ENCODE measurements at regions not wholly inside any gene's neighbourhood (a gene's known extent, or its start where the extent isn't known, plus 50 kb on each side); places are given as distances from the start of the nearest gene placed in this dataset.
"Not testable (repeated sequence)": the region's sequence is repeated elsewhere in the genome, so short reads cannot be mapped to it uniquely, and the experiment has no call there.

- ChIA-PET POLR2A (no interaction called here), CTCF (no interaction called here)
Measured at GRCh38 chr11:33438301-33438700, 181.1 kb downstream of the HIPK3 start.

- ChIA-PET POLR2A (no interaction called here), CTCF (no interaction called here)
Measured at GRCh38 chr11:33437529-33437928, 180.3 kb downstream of the HIPK3 start.

DNA sequence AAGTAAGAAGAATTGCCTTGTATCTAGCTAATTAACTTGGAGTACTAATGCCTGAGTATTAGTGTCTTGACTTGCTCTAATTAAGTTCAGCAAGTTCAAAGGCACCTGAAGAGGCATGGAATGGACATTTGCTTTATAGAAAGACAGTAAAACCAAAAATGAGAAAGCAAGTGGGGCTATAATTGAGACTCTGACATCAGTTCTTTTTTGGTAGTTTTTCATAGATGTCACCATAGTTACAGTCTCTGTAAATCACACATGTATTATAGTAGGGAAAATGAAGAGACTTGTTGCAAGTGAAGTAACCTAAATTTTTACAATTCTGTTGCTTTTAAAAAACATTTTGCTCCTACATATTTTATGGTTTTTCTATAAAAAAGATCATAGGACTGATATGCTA lies 178.0 kb downstream of the HIPK3 start:
- CTCF ChIA-PET, result interaction anchor here (0.6 kb wide), 3 partner anchors 10 to 908 kb away, joined by 3 to 5 read pairs (median 3); no protein-coding TSS in a partner anchor
- POLR2A ChIA-PET, result no interaction called here

GRCh38 chr11:33434294-33434693 lies 177.1 kb downstream of the HIPK3 start:
- POLR2A ChIA-PET, result no interaction called here
- CTCF ChIA-PET, result no interaction called here

GRCh38 chr11:33428435-33428834 lies 171.3 kb downstream of the HIPK3 start:
- CTCF ChIA-PET, result not testable (repeated sequence)

GRCh38 chr11:33420959-33421566 lies 163.9 kb downstream of the HIPK3 start:
- ChIA-PET CTCF (no interaction called here), POLR2A (no interaction called here)

More at GRCh38 chr11:33428435-33428834, 171.3 kb downstream of the HIPK3 start:
- POLR2A ChIA-PET, result not testable (repeated sequence)

GRCh38 chr11:33419924-33420323 lies 162.7 kb downstream of the HIPK3 start:
- CTCF ChIA-PET, result no interaction called here
- POLR2A ChIA-PET, result no interaction called here

DNA sequence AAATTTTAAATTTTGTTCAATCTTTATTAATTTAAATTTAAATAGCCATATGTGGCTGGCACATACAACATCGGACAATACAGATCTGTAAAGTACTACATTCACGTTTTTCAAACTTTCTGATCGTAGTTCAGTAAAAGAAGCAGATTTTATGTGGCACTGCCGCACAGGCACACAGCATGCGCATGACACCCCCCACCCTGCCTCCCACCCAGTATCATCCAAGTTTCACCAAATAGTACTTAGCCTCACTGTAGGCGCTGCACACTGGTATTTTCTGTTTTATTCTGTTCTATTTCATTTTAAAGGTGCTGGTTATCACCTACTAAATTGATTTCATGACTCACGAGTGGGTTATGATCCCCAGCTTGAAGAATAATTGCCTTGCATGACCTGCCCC lies 159.9 kb downstream of the HIPK3 start:
- ChIA-PET POLR2A (no interaction called here), CTCF (no interaction called here)

- CTCF ChIA-PET, result interaction anchor here (1.0 kb wide), 1 partner anchor 25 kb away, joined by 3 read pairs; no protein-coding TSS in a partner anchor
- POLR2A ChIA-PET, result no interaction called here
Measured at GRCh38 chr11:33413301-33413700, 156.1 kb downstream of the HIPK3 start.

DNA sequence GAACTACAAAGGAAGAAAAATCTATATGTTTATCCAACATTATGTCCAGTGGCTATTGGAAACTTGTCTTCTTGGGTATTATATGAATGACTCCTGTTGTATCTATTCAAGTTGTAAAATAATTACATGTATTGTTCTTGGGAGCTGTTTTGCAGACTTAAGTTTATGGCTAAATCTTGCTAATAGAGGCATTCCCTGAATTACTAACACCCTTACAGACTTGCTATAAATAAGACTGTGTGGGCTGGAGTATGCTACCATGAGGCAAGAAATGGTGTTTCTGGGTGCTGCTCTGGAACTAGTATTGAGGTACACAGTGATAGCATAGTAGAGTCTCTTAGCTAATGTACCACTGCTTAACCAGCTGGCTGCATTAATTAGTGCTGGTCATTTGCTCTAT lies 155.1 kb downstream of the HIPK3 start:
- CTCF ChIA-PET, result no interaction called here
- POLR2A ChIA-PET, result interaction anchor here (0.6 kb wide), 1 partner anchor 351 kb away, joined by 7 read pairs; no protein-coding TSS in a partner anchor

DNA sequence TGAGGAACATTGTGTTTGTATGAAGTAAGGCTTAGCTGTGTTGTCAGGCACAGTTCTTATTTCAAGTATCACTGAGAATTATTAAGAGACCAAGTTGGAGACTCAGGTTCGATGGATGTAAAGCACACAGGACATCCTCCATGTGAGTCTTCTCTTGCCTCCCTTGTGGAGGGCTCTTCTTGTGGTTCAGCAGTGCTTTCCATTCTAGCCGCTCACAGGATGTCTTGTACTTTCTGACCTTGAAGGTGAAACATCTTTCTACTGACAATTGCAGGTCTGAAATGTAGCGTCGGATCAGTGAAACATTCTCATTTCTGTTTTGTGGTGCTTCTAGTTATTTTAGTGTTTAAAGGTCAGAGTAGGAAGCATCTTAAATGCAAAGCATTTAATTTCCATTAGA lies 154.6 kb downstream of the HIPK3 start:
- POLR2A ChIA-PET, result interaction anchor here (0.6 kb wide), 1 partner anchor 352 kb away, joined by 7 read pairs; no protein-coding TSS in a partner anchor
- CTCF ChIA-PET, result no interaction called here

DNA sequence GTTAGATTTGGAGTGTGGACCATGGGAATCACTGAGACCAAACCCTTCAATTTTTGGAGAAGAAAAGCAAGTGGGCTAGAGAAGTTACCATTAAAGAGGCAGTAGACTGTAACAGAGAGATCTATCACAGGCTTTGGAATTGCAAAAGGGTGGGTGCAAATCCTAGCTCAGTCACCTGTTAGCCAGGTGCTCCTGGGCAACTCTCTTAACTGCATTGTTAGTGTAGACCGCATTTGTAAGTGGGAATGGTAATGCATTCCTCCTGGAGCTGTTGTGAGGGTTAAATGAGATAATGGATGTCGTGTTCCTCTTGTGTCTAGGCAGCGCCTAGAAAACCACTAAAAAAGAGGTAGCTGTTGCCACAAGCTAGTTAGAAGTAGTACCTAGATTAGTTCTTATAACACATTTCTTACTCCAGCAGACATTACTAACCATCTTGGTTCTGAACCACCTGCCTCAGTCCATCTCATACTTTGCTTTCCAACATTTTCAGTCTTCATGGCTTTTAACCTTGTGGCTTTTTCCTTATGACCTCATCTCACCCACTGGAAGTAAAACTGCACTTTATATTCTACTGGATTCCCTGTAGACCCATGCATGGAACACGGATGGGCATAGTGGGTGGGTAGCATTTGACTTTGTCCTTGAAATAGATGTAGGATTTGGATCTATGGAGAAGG lies 153.0 kb downstream of the HIPK3 start:
- ChIA-PET POLR2A (no interaction called here), CTCF (no interaction called here)

Measured in activated CD8-positive, alpha-beta memory T cell treated with anti-CD3 and anti-CD28 coated beads for 36 hours (primary cell).